ENCODE measurements at regions not wholly inside any gene's neighbourhood (a gene's known extent, or its start where the extent isn't known, plus 50 kb on each side); places are given as distances from the start of the nearest gene placed in this dataset.
A peak's percentile ranks its signal among the peaks of the same experiment; 100 is the strongest.

- no peak for DNase-seq (ENCODE audit: low read depth, low spot score)
Observed at GRCh38 chr2:22893761-22894517, 491.0 kb upstream of the KLHL29 start.

- DNase-seq (ENCODE audit: low read depth, low spot score), result no peak
Observed at GRCh38 chr2:22894761-22895160, 490.2 kb upstream of the KLHL29 start.

- no peak for DNase-seq (ENCODE audit: low read depth, low spot score)
Observed at GRCh38 chr2:22897428-22897827, 487.6 kb upstream of the KLHL29 start.

GRCh38 chr2:22900674-22901073, 484.3 kb upstream of the KLHL29 start:
- DNase-seq (ENCODE audit: low read depth, low spot score), result no peak

- no peak for DNase-seq (ENCODE audit: low read depth, low spot score)
Observed at GRCh38 chr2:22901471-22902179, 483.4 kb upstream of the KLHL29 start.

- no peak for DNase-seq (ENCODE audit: low read depth, low spot score)
Observed at GRCh38 chr2:22902180-22902550, 482.8 kb upstream of the KLHL29 start.

GRCh38 chr2:22902662-22903165, 482.3 kb upstream of the KLHL29 start:
- DNase-seq (ENCODE audit: low read depth, low spot score), result no peak

GRCh38 chr2:22903616-22904015, 481.4 kb upstream of the KLHL29 start:
- no peak for DNase-seq (ENCODE audit: low read depth, low spot score)

GRCh38 chr2:22904126-22904684, 480.8 kb upstream of the KLHL29 start:
- DNase-seq (ENCODE audit: low read depth, low spot score), result peak; percentile 1

- no peak for DNase-seq (ENCODE audit: low read depth, low spot score)
Observed at GRCh38 chr2:22907330-22907729, 477.6 kb upstream of the KLHL29 start.

GRCh38 chr2:22912398-22912797, 472.6 kb upstream of the KLHL29 start:
- DNase-seq (ENCODE audit: low read depth, low spot score), result no peak

GRCh38 chr2:22929998-22930397, 455.0 kb upstream of the KLHL29 start:
- DNase-seq (ENCODE audit: low read depth, low spot score), result no peak

- no peak for DNase-seq (ENCODE audit: low read depth, low spot score)
Observed at GRCh38 chr2:22930781-22931180, 454.2 kb upstream of the KLHL29 start.

- DNase-seq (ENCODE audit: low read depth, low spot score), result no peak
Observed at GRCh38 chr2:22932288-22932687, 452.7 kb upstream of the KLHL29 start.

- no peak for DNase-seq (ENCODE audit: low read depth, low spot score)
Observed at GRCh38 chr2:22934747-22935146, 450.2 kb upstream of the KLHL29 start.

- no peak for DNase-seq (ENCODE audit: low read depth, low spot score)
Observed at GRCh38 chr2:22942441-22942840, 442.5 kb upstream of the KLHL29 start.

- no peak for DNase-seq (ENCODE audit: low read depth, low spot score)
Observed at GRCh38 chr2:22944143-22944542, 440.8 kb upstream of the KLHL29 start.

GRCh38 chr2:22946553-22946952, 438.4 kb upstream of the KLHL29 start:
- DNase-seq (ENCODE audit: low read depth, low spot score), result no peak

- no peak for DNase-seq (ENCODE audit: low read depth, low spot score)
Observed at GRCh38 chr2:22947741-22948140, 437.2 kb upstream of the KLHL29 start.

GRCh38 chr2:22950431-22950830, 434.5 kb upstream of the KLHL29 start:
- DNase-seq (ENCODE audit: low read depth, low spot score), result no peak

GRCh38 chr2:22952656-22953225, 432.2 kb upstream of the KLHL29 start:
- DNase-seq (ENCODE audit: low read depth, low spot score), result no peak

- DNase-seq (ENCODE audit: low read depth, low spot score), result no peak
Observed at GRCh38 chr2:22957446-22957845, 427.5 kb upstream of the KLHL29 start.

All from astrocyte of the hippocampus (primary cell).